ENCODE measurements at regions not wholly inside any gene's neighbourhood (a gene's known extent, or its start where the extent isn't known, plus 50 kb on each side); places are given as distances from the start of the nearest gene placed in this dataset.
A peak's percentile ranks its signal among the peaks of the same experiment; 100 is the strongest.

- DNase-seq (ENCODE audit: extremely low spot score), result no peak
- ChIA-PET POLR2A (no interaction called here), CTCF (interaction anchor here (1.9 to 2.6 kb wide), 2 partner anchors 11 to 14 kb away, joined by 5 to 6 read pairs; no protein-coding TSS in a partner anchor)
- TF ChIP-seq CTCF (IDR thresholded peaks at IDR 0.05; ENCODE audit: control extremely low read depth, extremely low read depth, low read depth, missing control alignments), result no peak
Measured at GRCh38 chr14:34318014-34318413, 144.0 kb downstream of the SPTSSA start.

GRCh38 chr14:34310724-34311123 lies 151.3 kb downstream of the SPTSSA start:
- TF ChIP-seq CTCF (IDR thresholded peaks at IDR 0.05; ENCODE audit: control extremely low read depth, extremely low read depth, low read depth, missing control alignments), result no peak
- ChIA-PET CTCF (interaction anchor here (0.8 to 2.5 kb wide), 7 partner anchors 12 to 1735 kb away, joined by 3 to 11 read pairs (median 3); no protein-coding TSS in a partner anchor), POLR2A (no interaction called here)
- no peak for DNase-seq (ENCODE audit: extremely low spot score)

GRCh38 chr14:34303811-34304210 lies 158.2 kb downstream of the SPTSSA start:
- CTCF ChIA-PET, result interaction anchor here (0.6 to 8.9 kb wide), 8 partner anchors 10 to 462 kb away, joined by 3 to 71 read pairs (median 5); no protein-coding TSS in a partner anchor
- TF ChIP-seq CTCF (IDR thresholded peaks at IDR 0.05; ENCODE audit: control extremely low read depth, extremely low read depth, low read depth, missing control alignments), result no peak
- POLR2A ChIA-PET, result interaction anchor here (0.9 kb wide), 1 partner anchor 13 kb away, joined by 6 read pairs; no protein-coding TSS in a partner anchor
- no peak for DNase-seq (ENCODE audit: extremely low spot score)

GRCh38 chr14:34302654-34303053 lies 159.4 kb downstream of the SPTSSA start:
- DNase-seq (ENCODE audit: extremely low spot score), result no peak
- CTCF ChIA-PET, result interaction anchor here (0.8 to 8.9 kb wide), 7 partner anchors 15 to 1714 kb away, joined by 3 to 71 read pairs (median 5); no protein-coding TSS in a partner anchor
- TF ChIP-seq CTCF (IDR thresholded peaks at IDR 0.05; ENCODE audit: control extremely low read depth, extremely low read depth, low read depth, missing control alignments), result no peak
- POLR2A ChIA-PET, result interaction anchor here (0.9 kb wide), 1 partner anchor 14 kb away, joined by 6 read pairs; no protein-coding TSS in a partner anchor

GRCh38 chr14:34300882-34301734 lies 160.9 kb downstream of the SPTSSA start:
- POLR2A ChIA-PET, result no interaction called here

More at GRCh38 chr14:34300882-34301734, 160.9 kb downstream of the SPTSSA start:
- peak; percentile 48 for DNase-seq (ENCODE audit: extremely low spot score)
- CTCF ChIA-PET, result interaction anchor here (0.7 to 8.9 kb wide), 15 partner anchors 13 to 1755 kb away, joined by 3 to 71 read pairs (median 4); no protein-coding TSS in a partner anchor
- peak; percentile 59 for TF ChIP-seq CTCF (IDR thresholded peaks at IDR 0.05; ENCODE audit: control extremely low read depth, extremely low read depth, low read depth, missing control alignments)
